Gastrocnemius medialis (tissue), 4 donors: ENCODE measurements at regions not wholly inside any gene's neighbourhood (a gene's known extent, or its start where the extent isn't known, plus 50 kb on each side); places are given as distances from the start of the nearest gene placed in this dataset.

ENCODE experiments used
- CTCF ChIP-seq, 5 experiments: fragments of 450-650 bp in 3 of 5; fragments of 200-600 bp in 2 of 5; sonication (generic) in 2 of 5; IDR thresholded peaks in 4 of 5; conservative IDR thresholded peaks in 1 of 5; 1 replicate in 4 of 5; 2 replicates in 1 of 5; pipeline ENCODE4 v1.5.1; 2016 to 2019; ENCODE audit warnings: antibody characterized with exemption in 5 of 5, mild to moderate bottlenecking in 3 of 5, moderate library complexity in 3 of 5
- POLR2A ChIP-seq, 2 donors: fragments of 450-650 bp; IDR thresholded peaks; one replicate each; pipeline ENCODE4 v1.6.1; 2017; ENCODE audit warnings: antibody characterized with exemption in 2 of 2, mild to moderate bottlenecking in 2 of 2, moderate library complexity in 2 of 2

GRCh38 chr17:12492450-12492849, 173.2 kb upstream of the MYOCD start:
- TF ChIP-seq CTCF (IDR thresholded peaks at IDR 0.05 in 4 of 5, conservative IDR thresholded peaks at IDR 0.05 in 1 of 5) = no peak
- TF ChIP-seq POLR2A (IDR thresholded peaks at IDR 0.05) = no peak
